Calu3 (cell line): ENCODE measurements at regions not wholly inside any gene's neighbourhood (a gene's known extent, or its start where the extent isn't known, plus 50 kb on each side); places are given as distances from the start of the nearest gene placed in this dataset.
A peak's percentile ranks its signal among the peaks of the same experiment; 100 is the strongest.

Experiments used
- BruUV-seq: library from RNA; stranded (reverse); fragments of 400-500 nt; replicated peaks from 2 replicates; lab custom pipeline; 2021; lab: Mats Ljungman, UMichigan
- CTCF ChIA-PET: fragments of 300-600 bp; sonication (Branson Sonifier 250); formaldehyde crosslinking; loops from one replicate; lab custom pipeline; 2022; ENCODE audit warnings: antibody characterized with exemption; lab: Charles Lee
- DNase-seq: peaks from one replicate; pipeline ENCODE4 v3.0.0; 2022
- H3K27ac Mint-ChIP-seq: one replicate; pipeline ENCODE4 v1.8.0; 2022; ENCODE audit warnings: mixed read lengths; ENCODE audit not compliant: unreplicated experiment
- H3K27me3 Mint-ChIP-seq: one replicate; pipeline ENCODE4 v1.8.0; 2022; ENCODE audit warnings: mixed read lengths; ENCODE audit not compliant: unreplicated experiment
- H3K36me3 Mint-ChIP-seq: one replicate; pipeline ENCODE4 v1.8.0; 2022; ENCODE audit warnings: mild to moderate bottlenecking, moderate library complexity, mixed read lengths; ENCODE audit not compliant: insufficient read depth, unreplicated experiment
- H3K4me1 Mint-ChIP-seq: one replicate; pipeline ENCODE4 v1.8.0; 2022; ENCODE audit warnings: mild to moderate bottlenecking, low read depth, mixed read lengths; ENCODE audit not compliant: unreplicated experiment
- H3K4me3 Mint-ChIP-seq: one replicate; pipeline ENCODE4 v1.8.0; 2022; ENCODE audit warnings: mild to moderate bottlenecking, low read depth, moderate library complexity, mixed read lengths; ENCODE audit not compliant: unreplicated experiment
- H3K9me3 Mint-ChIP-seq: one replicate; pipeline ENCODE4 v1.8.0; 2022; ENCODE audit warnings: low read depth, mixed read lengths; ENCODE audit not compliant: unreplicated experiment
- intact Hi-C: fragments of 100-400 bp; cut with micrococcal nuclease; formaldehyde crosslinking; loops from one replicate; pipeline ENCODE4 v1.10.0; 2022; ENCODE audit not compliant: unreplicated experiment
- TF ChIP-seq, protein P1 (sequence below): fragments of 200-600 bp; IDR thresholded peaks from one replicate; pipeline ENCODE4 v1.8.0; 2022; ENCODE audit warnings: antibody characterized with exemption; ENCODE audit not compliant: unreplicated experiment

DNA sequence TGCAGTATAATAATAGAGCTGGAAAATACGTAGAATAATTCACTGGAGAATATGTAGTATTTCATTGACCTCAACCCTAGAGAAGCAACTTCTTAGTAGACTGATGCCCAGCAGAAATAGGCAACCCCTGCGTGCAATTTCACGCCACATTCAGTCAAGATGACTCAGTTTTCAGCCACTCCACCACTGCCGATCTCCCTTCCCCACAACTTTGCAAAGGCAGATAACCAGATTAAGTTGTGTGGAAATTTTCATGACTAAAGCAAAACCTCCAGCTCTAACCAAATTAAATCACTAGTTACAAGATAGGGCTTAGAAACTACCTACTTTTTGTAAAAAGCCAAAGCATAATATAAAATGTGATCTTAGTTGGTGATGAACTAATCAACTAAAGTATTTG is 63.3 kb upstream of the STK17B start:
- CTCF ChIA-PET: interaction anchor here (1.9 kb wide), 1 partner anchor 41 kb away, joined by 4 read pairs; no protein-coding TSS in a partner anchor
- H3K27ac Mint-ChIP-seq: no peak overlapping the region
- intact Hi-C loops: loop anchor here (5.0 kb wide), 1 partner anchor 67 kb away; no protein-coding TSS in a partner anchor
- H3K4me1 Mint-ChIP-seq: peaks cover 30% of the 10 kb centered on the region
- peaks cover 8% of the 10 kb centered on the region for H3K36me3 Mint-ChIP-seq
- DNase-seq: no peak
- no peak overlapping the region for H3K4me3 Mint-ChIP-seq
- BruUV-seq: no TSS peak
- no peaks in the 10 kb centered on the region for H3K27me3 Mint-ChIP-seq
- H3K9me3 Mint-ChIP-seq: no peaks in the 10 kb centered on the region
- TF ChIP-seq, protein P1, sequence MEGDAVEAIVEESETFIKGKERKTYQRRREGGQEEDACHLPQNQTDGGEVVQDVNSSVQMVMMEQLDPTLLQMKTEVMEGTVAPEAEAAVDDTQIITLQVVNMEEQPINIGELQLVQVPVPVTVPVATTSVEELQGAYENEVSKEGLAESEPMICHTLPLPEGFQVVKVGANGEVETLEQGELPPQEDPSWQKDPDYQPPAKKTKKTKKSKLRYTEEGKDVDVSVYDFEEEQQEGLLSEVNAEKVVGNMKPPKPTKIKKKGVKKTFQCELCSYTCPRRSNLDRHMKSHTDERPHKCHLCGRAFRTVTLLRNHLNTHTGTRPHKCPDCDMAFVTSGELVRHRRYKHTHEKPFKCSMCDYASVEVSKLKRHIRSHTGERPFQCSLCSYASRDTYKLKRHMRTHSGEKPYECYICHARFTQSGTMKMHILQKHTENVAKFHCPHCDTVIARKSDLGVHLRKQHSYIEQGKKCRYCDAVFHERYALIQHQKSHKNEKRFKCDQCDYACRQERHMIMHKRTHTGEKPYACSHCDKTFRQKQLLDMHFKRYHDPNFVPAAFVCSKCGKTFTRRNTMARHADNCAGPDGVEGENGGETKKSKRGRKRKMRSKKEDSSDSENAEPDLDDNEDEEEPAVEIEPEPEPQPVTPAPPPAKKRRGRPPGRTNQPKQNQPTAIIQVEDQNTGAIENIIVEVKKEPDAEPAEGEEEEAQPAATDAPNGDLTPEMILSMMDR: no peak

GRCh38 chr2:196238836-196239380 is 67.5 kb upstream of the STK17B start:
- no peak for DNase-seq
- H3K27me3 Mint-ChIP-seq: no peaks in the 10 kb centered on the region
- H3K4me3 Mint-ChIP-seq: no peak overlapping the region
- BruUV-seq: no TSS peak
- peaks cover 29% of the 10 kb centered on the region for H3K4me1 Mint-ChIP-seq
- TF ChIP-seq, protein P1: no peak
- H3K27ac Mint-ChIP-seq: no peak overlapping the region
- H3K36me3 Mint-ChIP-seq: no peaks in the 10 kb centered on the region
- CTCF ChIA-PET: no interaction called here
- intact Hi-C loops: no loop called here
- H3K9me3 Mint-ChIP-seq: no peaks in the 10 kb centered on the region

GRCh38 chr2:196239622-196240587 is 68.5 kb upstream of the STK17B start:
- H3K9me3 Mint-ChIP-seq: no peaks in the 10 kb centered on the region

DNA sequence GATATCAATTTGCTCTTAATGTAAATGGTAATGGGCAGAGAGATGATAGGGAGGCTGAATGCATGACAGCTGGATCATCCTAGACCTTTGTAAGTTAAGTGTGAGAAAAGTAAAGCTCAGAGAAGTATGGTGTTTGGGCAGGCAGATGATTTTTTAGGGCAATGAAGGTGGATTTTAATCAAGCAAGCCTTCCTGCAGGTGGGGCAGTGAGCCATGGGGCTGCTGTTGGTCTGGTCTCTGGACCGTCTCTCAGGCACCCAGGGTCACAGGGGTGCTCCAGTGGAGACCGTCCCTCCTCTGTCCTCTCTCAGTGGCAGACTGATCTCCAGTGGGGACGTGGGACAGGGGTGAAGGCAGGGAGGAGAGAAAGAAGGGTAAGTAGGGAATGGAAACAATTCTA is 69.8 kb upstream of the STK17B start:
- CTCF ChIA-PET: no interaction called here
- H3K27ac Mint-ChIP-seq: no peak overlapping the region
- no TSS peak for BruUV-seq
- no peaks in the 10 kb centered on the region for H3K36me3 Mint-ChIP-seq
- H3K4me1 Mint-ChIP-seq: peaks cover 35% of the 10 kb centered on the region
- H3K4me3 Mint-ChIP-seq: no peak overlapping the region
- H3K9me3 Mint-ChIP-seq: no peaks in the 10 kb centered on the region
- H3K27me3 Mint-ChIP-seq: no peaks in the 10 kb centered on the region
- intact Hi-C loops: no loop called here
- TF ChIP-seq, protein P1: no peak
- no peak for DNase-seq

More at GRCh38 chr2:196239622-196240587, 68.5 kb upstream of the STK17B start:
- Mint-ChIP-seq H3K27ac (peak overlapping the region; percentile 27), H3K4me3 (no peak overlapping the region), H3K36me3 (no peaks in the 10 kb centered on the region), H3K27me3 (no peaks in the 10 kb centered on the region), H3K4me1 (peaks cover 27% of the 10 kb centered on the region)
- TF ChIP-seq, protein P1: no peak
- DNase-seq: peak; percentile 21
- BruUV-seq: no TSS peak
- intact Hi-C loops: no loop called here
- CTCF ChIA-PET: no interaction called here
